MCF 10A (cell line): ENCODE measurements at regions not wholly inside any gene's neighbourhood (a gene's known extent, or its start where the extent isn't known, plus 50 kb on each side); places are given as distances from the start of the nearest gene placed in this dataset.

ENCODE experiments used
- BruUV-seq: library from RNA; stranded (reverse); fragments of 400-500 nt; replicated peaks from 2 replicates; lab custom pipeline; 2021; lab: Mats Ljungman, UMichigan
- CTCF ChIA-PET: fragments of 300-600 bp; sonication (Branson Sonifier 250); formaldehyde crosslinking; extraction: SDS; loops from one replicate; lab custom pipeline; 2021; ENCODE audit warnings: antibody characterized with exemption, inconsistent platforms; lab: Yijun Ruan, JAX
- POLR2A ChIA-PET: fragments of 300-600, 350-650 bp; sonication (Branson Sonifier 250); formaldehyde crosslinking; extraction: SDS; loops from one replicate; lab custom pipeline; 2020; ENCODE audit warnings: antibody characterized with exemption, inconsistent platforms; lab: Yijun Ruan, JAX
- DNase-seq: peaks from one replicate; pipeline ENCODE4 v3.0.0-alpha.2; 2018; ENCODE audit not compliant: unreplicated experiment
- H3K27ac Mint-ChIP-seq: one replicate; pipeline ENCODE4 v1.8.0; 2022; ENCODE audit warnings: mild to moderate bottlenecking, low read depth, mixed read lengths; ENCODE audit not compliant: unreplicated experiment
- H3K27me3 Mint-ChIP-seq: one replicate; pipeline ENCODE4 v1.8.0; 2022; ENCODE audit warnings: mixed read lengths; ENCODE audit not compliant: insufficient read depth, unreplicated experiment
- H3K36me3 Mint-ChIP-seq: one replicate; pipeline ENCODE4 v1.8.0; 2022; ENCODE audit warnings: mild to moderate bottlenecking, moderate library complexity, mixed read lengths; ENCODE audit not compliant: insufficient read depth, unreplicated experiment
- H3K4me1 Mint-ChIP-seq: one replicate; pipeline ENCODE4 v1.8.0; 2022; ENCODE audit warnings: mixed read lengths; ENCODE audit not compliant: insufficient read depth, unreplicated experiment
- H3K4me3 Mint-ChIP-seq: one replicate; pipeline ENCODE4 v1.8.0; 2022; ENCODE audit warnings: mild to moderate bottlenecking, moderate library complexity, mixed read lengths; ENCODE audit not compliant: unreplicated experiment
- H3K9me3 Mint-ChIP-seq: one replicate; pipeline ENCODE4 v1.8.0; 2022; ENCODE audit warnings: mixed read lengths; ENCODE audit not compliant: unreplicated experiment
- CTCF ChIP-seq: fragments of 200-600 bp; IDR thresholded peaks from one replicate; pipeline ENCODE4 v1.8.0; 2022; ENCODE audit warnings: antibody characterized with exemption, mild to moderate bottlenecking; ENCODE audit not compliant: unreplicated experiment
- intact Hi-C: fragments of 100-400 bp; cut with micrococcal nuclease; formaldehyde crosslinking; loops from 2 replicates; pipeline ENCODE4 v1.14.1; 2022

DNA sequence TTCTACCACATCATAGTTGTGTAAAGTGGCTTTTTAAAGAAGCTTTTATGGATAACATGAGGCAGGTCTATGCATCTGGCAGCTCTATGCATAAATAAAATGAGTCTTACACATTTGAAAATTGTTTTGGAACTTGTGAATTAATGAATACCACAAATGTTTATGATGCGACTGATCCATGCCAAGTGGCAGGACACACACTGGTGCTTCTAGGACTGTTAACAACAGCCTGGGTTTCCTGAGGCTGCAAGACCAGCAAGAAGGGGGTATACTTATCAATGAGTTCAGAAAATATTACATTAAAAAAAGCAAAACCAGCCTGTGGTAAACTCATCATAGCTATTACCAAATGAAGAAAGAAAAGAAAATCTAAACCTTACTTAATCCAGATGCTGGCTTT is 212.9 kb upstream of the PDE10A start:
- intact Hi-C loops, result no loop called here
- no peak for TF ChIP-seq CTCF
- H3K27me3 Mint-ChIP-seq, result peaks cover 65% of the 10 kb centered on the region
- H3K9me3 Mint-ChIP-seq, result peaks cover 7% of the 10 kb centered on the region
- ChIA-PET CTCF (interaction anchor here (0.7 kb wide), 2 partner anchors 41 to 231 kb away, joined by 3 to 5 read pairs; no protein-coding TSS in a partner anchor), POLR2A (no interaction called here)
- H3K36me3 Mint-ChIP-seq, result no peaks in the 10 kb centered on the region
- no peak overlapping the region for H3K4me3 Mint-ChIP-seq
- peaks cover 6% of the 10 kb centered on the region for H3K4me1 Mint-ChIP-seq
- no TSS peak for BruUV-seq
- DNase-seq, result no peak
- no peak overlapping the region for H3K27ac Mint-ChIP-seq

GRCh38 chr6:165873976-165874375 is 210.9 kb upstream of the PDE10A start:
- CTCF ChIA-PET, result interaction anchor here (0.6 to 1.4 kb wide), 2 partner anchors 232 to 548 kb away, joined by 3 to 6 read pairs; no protein-coding TSS in a partner anchor
- no TSS peak for BruUV-seq
- POLR2A ChIA-PET, result no interaction called here
- H3K9me3 Mint-ChIP-seq, result peaks cover 26% of the 10 kb centered on the region
- no peak overlapping the region for H3K4me3 Mint-ChIP-seq
- TF ChIP-seq CTCF, result no peak
- H3K27ac Mint-ChIP-seq, result no peak overlapping the region
- peaks cover 81% of the 10 kb centered on the region for H3K27me3 Mint-ChIP-seq
- peaks cover 6% of the 10 kb centered on the region for H3K4me1 Mint-ChIP-seq
- no peaks in the 10 kb centered on the region for H3K36me3 Mint-ChIP-seq
- intact Hi-C loops, result no loop called here
- no peak for DNase-seq

DNA sequence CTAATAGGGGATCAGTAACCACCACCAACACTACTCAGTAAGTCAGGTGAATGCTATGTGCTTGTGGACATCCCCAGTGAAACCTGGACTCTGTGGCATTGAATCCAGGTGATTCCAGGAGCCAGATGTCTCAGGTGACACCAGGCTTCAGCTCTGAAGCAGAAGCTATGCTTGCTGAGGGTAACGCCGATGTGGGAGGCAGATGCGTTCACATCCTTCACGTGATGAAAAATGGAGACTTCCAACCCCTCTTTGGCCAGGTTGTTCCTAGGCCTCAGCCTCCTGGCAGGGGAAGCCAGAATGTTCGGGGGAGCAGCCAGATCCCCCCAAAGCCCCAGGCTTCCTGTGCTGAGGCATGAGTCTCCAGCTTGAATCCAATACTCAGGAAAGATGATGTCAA is 209.8 kb upstream of the PDE10A start:
- POLR2A ChIA-PET, result no interaction called here
- Mint-ChIP-seq H3K4me1 (peaks cover 6% of the 10 kb centered on the region), H3K36me3 (no peaks in the 10 kb centered on the region), H3K27ac (no peak overlapping the region), H3K4me3 (no peak overlapping the region), H3K27me3 (peaks cover 69% of the 10 kb centered on the region), H3K9me3 (peaks cover 20% of the 10 kb centered on the region)
- TF ChIP-seq CTCF, result no peak
- BruUV-seq, result no TSS peak
- CTCF ChIA-PET, result interaction anchor here (1.4 kb wide), 1 partner anchor 233 kb away, joined by 6 read pairs; no protein-coding TSS in a partner anchor
- intact Hi-C loops, result no loop called here
- DNase-seq, result no peak

DNA sequence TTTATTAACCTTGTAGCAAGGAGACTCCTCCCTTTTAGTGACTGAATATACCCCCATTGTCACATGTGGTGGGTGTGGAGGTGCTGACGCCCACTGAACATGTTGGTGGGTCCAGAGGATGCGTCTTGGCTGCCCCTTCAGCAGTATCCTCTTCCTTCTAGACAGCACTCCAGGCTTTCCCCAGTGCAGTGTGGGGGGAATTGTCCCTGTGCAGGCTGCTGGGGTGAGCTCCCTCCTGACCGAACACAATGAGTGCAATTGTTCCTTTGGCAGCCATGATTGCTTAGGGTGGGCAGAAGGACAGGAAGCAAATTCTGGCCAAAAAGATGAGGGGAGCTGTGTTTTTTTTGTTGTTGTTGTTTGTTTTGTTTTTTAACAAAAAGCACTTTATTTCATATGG is 209.3 kb upstream of the PDE10A start:
- BruUV-seq, result no TSS peak
- peaks cover 20% of the 10 kb centered on the region for H3K9me3 Mint-ChIP-seq
- H3K27ac Mint-ChIP-seq, result no peak overlapping the region
- H3K27me3 Mint-ChIP-seq, result peaks cover 64% of the 10 kb centered on the region
- CTCF ChIA-PET, result no interaction called here
- H3K4me1 Mint-ChIP-seq, result peaks cover 5% of the 10 kb centered on the region
- no peak overlapping the region for H3K4me3 Mint-ChIP-seq
- no peak for DNase-seq
- no peaks in the 10 kb centered on the region for H3K36me3 Mint-ChIP-seq
- intact Hi-C loops, result no loop called here
- no peak for TF ChIP-seq CTCF
- POLR2A ChIA-PET, result no interaction called here
